HG02938 (cell line): ENCODE measurements at regions not wholly inside any gene's neighbourhood (a gene's known extent, or its start where the extent isn't known, plus 50 kb on each side); places are given as distances from the start of the nearest gene placed in this dataset.
"Not testable (repeated sequence)": the region's sequence is repeated elsewhere in the genome, so short reads cannot be mapped to it uniquely, and the experiment has no call there.

ENCODE experiments used
- ATAC-seq: cut with Tn5 transposase; IDR thresholded peaks from one replicate; pipeline ENCODE4 v1.9.1; 2021; ENCODE audit warnings: mild to moderate bottlenecking, moderate library complexity; ENCODE audit not compliant: unreplicated experiment

DNA sequence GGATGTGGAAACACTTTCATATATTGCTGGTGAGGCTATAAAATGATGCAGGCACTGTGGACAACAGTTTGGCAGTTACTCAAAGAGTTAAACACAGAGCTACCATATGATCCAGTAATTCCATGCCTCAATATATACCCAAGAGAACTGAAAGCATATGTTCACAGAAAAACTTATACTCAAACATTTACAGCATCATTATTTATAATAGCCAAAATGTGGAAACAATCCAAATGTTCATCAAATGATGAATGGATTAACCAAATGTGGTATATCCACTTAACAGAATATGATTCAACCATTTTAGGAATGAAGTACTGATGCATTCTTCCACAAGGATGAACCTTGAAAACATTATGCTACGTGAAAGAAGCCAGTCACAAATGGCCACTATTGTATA is 603.8 kb downstream of the IQCM start:
- no peak for ATAC-seq

DNA sequence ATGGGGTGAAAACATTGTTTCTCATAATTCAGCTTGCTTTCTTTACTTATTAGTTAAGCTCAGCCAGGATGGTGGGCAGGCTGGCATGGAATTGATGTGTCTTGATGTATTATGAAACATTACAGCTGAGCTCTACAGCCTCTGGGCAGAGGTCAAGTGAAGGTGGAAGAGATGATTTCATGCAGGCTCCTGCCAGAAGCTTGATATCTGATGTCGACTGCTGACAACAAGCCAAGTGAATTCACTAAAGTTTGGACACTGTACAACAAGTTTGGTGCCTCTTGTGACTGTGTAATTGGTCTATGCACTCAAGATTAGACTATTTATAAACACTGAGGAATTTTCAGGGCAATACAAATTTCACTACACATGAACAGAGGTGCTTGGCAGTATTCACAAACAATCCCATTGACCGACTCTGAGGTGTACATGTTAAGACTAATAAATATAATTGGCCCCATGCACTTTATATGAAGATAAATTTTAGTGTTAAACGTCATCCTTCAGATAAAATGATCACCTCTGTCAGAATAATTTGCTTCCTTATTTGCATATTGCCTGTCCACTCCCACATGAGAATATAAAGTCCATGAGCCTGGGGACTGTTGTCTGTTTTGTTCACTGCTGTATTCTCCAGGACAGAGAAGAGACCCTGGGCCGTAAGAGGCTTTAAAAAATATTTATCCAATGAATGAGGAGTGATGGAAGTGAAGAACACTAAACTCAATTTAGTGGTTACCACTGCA is 612.2 kb downstream of the IQCM start:
- ATAC-seq = no peak

DNA sequence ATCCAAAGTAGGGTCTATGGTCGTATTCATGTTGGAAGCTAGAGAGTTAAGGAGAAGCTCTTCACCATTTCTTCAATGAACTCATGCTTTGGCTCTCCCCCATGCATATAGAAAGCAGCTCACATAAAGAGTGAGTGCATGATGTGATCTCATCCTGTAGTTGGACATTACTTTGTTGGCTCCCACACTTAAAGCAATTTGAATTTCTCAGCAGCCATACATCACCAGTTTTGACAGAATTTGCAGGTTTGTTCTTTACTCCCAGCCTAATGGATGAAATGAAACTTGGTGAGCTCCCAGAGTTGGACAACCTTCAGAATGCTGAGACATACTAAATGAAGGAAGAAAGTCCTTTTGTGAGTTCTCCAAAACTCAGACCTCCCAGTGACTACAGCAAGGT is 613.5 kb downstream of the IQCM start:
- no peak for ATAC-seq

DNA sequence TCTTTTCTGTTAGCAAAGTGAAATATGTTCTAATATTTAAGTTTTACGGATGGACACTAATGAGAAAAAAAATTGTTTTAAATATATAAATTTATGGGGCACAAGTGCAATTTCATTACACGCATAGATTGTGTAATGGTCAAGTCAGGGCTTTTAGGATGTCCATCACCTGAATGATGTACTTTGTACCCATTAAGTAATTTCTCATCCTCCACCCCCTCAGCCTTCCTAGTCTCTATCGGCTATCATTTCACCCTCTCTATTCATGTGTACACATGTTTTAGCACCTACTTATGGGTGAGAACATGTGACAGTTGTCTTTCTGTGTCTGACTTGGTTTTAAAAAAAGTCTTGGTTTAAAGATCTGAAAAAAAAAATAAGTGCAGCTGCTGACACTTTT is 616.0 kb downstream of the IQCM start:
- ATAC-seq = no peak

DNA sequence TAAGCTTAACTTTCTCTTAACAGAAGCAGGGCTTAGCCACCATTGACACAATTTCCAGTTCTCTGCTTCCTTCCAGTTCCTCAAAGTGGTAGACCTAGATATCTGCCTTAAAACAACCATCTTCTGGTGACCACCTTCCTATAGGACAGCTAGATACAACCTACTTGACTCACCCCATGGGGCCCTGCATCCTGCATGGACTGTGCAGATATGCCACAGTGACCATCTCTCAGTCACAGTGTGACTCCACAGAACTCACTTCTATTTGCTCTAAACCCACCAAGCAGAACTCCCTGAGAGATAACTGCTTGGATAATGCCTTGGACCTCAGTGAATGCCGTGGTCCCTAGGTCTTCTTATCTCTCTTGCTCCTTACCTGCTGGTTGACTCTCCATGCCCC is 621.6 kb downstream of the IQCM start:
- no peak for ATAC-seq

DNA sequence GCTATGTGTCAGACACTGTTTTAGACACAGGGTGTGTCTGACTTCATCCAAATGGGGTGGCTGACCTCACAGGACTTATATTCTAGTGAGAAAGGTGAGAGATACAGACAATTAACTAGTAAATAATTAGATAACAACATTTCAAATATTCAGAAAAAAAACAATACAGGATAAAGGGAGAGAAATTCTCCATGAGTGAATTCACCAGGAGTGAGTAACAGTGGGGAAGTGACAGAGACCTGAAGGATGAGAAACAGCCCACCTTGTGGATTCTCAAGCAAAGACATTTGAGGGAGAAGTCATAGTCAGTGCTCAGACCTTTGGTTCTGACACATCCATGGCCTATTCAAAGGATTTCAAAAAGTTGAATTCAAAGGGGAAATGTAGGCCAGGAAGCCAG is 627.9 kb downstream of the IQCM start:
- no peak for ATAC-seq

DNA sequence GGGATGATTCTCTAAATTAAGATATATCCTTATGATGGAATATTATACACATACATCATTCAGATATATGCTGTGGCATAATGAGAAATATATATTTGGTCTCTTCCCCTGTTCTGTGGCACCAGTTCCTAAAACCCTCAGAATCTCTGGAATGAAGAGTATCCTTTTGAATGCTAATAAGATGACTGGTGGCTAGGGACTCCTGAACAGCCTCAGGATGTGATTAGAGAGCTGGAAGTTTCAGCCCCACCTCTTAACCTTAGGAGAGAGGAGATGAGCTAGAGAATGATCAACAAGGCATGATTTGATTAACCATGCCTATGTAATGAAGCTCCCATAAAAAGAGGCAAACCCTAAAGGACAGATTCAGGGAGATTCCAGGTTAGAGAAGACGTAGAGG is 632.0 kb downstream of the IQCM start:
- ATAC-seq = no peak

DNA sequence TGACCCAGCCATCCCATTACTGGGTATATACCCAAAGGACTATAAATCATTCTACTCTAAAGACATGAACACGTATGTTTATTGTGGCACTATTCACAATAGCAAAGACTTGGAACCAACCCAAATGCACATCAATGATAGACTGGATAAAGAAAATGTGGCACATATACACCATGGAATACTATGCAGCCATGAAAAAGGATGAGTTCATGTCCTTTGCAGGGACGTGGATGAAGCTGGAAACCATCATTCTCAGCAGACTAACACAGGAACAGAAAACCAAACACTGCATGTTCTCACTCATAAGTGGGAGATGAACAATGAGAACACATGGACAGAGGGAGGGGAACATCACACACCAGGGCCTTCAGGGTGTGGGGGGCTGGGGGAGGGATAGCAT is 634.2 kb downstream of the IQCM start:
- ATAC-seq = not testable (repeated sequence)

DNA sequence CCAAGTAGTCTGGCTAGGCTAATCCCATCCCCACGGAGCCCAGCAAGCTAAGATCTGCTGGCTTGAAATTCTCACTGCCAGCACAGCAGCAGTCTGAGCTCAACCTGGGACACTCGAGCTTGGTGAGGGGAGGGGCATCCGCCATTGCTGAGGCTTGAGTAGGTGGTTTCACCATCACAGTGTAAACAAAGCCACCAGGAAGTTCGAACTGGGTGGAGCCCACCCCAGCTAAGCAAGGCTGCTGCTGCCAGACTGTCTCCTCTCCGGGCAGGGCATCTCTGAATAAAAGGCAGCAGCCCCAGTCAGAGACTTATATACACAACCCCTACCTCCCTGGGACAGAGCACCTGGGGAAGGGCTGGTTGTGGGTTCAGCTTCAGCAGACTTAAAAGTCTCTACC is 639.6 kb downstream of the IQCM start:
- ATAC-seq = no peak

DNA sequence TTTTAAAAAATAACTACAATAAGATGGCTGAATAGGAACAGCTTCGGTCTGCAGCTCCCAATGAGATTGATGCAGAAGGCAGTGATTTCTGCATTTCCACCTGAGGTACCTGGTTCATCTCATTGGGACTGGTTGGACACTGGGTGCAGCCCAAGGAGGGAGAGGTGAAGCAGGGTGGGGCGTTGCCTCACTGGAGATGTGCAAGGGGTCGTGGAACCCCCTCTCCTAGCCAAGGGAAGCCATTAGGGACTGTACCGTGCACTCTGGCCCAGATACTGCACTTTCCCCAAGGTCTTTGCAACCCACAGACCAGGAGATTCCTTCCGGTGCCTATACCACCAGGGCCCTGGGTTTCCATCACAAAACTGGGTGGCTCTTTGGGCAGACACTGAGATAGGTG is 640.1 kb downstream of the IQCM start:
- no peak for ATAC-seq

DNA sequence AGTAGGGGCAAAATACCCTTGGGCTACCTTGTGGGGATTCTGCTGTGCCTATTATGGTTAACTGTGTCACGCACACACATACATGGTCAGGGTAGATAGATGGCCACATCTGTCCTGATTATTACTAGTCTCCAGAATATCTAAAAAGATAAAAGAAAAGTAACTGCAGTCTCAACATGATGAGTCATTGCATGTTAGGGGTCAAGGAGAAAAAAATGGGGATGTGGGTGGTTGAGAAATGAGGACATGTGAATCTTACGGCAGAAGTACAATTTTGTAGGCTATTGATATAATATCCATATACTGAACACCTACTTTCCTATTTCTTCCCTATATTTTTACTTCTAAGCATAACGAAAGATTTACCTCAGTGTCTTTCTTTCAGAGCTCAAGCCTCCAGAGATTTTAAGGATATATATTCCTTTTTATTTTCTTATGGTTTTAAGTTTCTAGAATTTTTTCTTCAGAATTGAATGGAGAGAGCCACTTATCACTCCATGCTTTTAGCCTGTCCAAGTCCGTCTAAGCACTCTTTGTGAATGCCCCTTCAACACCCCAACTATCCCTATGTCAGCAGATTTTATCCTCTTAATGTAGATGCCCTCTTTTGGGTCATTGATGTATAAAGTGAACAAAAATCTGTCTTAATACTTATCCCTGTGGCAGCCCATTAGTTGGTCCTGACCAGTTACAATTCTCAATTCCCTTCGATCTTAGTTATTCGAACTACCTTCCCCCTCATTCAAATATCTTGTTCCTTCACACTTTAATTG is 642.2 kb downstream of the IQCM start:
- ATAC-seq = no peak

DNA sequence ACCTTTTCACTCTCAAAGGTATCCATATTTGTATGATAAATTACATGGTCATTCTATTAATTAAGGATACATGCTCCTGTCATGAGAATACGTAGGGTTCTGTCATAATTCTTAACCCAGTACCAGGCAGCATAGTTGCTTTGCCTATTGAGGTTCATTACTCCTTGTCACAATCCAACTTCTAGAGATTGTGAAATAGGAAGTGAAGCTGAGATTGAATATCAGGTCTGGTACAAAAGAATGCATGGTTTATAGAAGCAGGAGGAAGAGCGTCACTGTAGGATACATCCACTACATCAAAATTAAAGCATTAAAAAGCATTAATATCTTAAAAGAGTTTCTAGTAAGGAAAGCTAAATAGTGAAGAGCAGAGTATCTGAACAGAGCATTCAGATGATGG is 647.0 kb downstream of the IQCM start:
- ATAC-seq = no peak

DNA sequence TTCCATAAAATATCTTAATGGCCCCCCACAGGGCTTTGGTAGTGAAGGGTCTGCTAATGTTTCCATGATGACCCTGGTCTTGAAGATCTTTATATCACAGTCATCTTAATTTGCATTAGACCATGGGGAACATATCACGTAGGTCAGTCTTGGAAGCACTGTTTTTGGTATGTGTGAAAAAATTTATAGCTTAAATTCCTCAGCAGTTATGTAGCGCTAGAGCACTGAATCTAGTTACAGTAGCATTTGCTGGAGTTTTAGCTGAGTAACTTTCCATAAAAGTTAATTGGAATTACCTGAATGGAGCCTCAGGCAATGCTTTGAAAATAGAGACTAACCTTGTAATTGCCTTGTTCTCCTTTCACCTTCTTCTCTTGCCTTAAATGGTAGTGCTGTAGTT is 648.8 kb downstream of the IQCM start:
- no peak for ATAC-seq

DNA sequence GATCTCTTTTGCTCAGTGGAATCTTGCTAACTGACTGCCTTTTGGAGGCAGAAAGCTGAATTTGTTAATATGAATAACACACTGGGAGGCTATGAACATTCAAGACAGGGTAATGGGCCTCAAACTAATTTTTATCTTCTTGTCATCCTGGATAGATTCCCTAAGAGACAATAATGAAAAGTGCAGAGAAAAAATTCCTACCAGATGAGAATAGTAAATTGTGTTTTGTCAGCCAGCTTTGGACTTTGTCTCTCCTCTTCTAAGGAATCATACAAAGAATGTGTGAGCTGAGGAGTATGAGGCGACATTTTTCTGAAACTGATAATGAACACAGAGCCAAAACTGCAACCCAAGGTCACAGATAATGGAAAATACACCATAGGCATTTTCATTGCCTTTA is 649.3 kb downstream of the IQCM start:
- ATAC-seq = no peak

DNA sequence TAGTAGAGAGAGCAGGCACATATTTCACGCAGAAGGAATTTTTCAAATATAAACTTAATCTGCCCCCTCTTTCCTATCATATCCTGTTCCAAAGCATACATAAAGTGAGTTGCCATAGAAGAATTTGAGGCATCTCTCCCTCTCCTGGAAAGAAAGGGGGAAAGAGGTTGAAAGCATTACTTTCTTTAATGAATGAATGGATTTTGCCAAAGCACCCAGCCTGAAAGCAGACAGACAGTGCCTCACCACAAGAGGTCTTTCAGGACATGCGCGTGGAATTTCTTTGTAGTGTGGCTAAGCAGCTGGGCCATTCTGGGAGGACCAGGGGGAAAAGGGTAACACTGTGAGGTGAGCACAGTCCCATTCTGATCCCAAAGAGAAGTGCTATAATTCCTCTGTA is 651.4 kb downstream of the IQCM start:
- no peak for ATAC-seq

DNA sequence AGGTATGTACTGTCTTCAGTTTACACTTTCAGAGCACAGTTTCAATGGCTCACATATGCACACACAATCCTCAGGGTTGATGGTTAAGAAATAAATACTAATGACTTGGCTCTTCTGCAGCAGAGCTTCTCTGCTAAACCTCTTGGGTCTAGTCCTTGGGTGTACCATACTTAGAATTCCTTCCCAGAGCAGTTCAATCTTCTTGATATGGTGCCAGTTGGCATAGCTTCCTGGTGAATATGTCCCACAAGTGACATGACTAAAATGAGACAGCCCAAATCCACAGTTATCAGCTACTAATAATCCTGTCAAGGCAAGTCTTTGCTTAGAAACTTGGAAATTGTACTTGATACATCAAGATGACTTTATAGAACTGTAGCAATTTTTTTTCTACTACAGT is 654.4 kb downstream of the IQCM start:
- ATAC-seq = no peak

DNA sequence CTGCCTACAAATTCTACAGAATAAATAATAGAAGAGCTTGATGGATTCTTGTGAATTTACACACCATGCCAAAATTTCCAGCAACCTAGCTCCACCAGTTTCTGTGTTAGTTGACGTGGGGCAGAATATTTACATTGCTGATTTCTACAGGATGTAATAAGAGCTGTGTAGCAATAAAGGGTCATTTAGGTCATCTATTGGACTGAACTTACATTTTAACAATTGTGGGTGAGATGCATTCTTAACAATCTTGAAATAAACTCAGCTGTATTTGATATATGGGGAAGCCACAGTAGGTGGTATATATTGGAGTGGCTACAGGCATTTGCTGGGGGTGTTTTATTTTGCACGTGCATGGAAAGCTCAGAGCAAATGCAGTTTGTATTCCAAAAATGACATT is 655.3 kb downstream of the IQCM start:
- no peak for ATAC-seq

DNA sequence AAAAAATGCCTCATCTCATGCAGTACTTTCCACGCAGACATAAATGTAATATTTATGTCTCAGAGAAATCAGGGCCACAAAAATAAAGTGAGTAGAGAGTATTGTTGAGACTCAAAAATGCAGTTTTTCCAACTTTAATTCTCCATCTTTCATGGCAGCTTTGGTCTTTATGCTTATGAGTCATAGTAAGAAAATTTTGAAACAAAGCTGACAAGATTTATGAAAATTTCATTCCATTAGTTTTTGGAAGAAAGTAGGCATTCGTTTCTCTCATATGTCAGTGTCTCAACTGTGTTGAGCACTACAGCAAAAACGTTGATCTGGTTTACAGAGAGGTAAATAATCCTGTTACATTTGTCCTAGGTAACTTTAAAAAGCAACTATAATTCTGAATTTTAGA is 656.8 kb downstream of the IQCM start:
- ATAC-seq = no peak

DNA sequence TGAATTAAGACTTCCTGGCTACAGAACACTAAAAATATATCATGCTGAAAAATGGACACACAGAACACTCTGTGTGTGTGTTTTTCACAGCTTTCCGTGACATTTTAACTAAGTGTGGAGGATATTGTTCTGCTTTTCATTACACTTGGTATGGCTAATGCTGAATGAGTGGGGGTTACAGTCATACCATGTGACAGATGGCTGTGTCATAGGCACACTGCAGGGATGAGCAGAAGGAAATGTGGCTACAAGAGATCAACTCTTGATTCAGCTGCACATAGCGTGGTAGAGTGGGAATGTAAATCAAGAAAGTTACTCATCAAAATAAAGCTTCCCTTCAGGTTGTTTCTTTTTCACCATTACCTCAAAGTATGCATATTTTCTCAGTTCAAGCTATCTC is 669.8 kb downstream of the IQCM start:
- ATAC-seq = no peak

DNA sequence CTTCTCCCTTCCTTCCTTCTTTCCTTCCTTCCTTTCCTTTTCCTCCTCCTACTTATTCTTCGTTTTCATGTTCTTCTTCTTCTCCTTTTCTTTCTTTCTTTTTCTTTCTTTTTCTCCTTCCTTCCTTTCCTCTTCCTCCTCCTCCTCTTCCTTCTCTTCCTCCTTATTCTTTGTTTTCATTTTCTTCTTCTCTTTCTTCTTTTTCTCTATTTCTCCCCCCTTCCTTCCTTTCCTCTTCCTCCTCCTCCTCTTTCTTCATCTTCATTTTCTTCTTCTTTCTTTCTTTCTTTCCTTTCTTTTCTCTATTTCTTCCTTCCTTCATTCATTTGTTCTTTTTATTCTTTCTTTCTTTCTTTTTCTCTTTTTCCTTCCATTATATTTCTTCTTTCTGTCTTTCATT is 671.6 kb downstream of the IQCM start:
- ATAC-seq = no peak

DNA sequence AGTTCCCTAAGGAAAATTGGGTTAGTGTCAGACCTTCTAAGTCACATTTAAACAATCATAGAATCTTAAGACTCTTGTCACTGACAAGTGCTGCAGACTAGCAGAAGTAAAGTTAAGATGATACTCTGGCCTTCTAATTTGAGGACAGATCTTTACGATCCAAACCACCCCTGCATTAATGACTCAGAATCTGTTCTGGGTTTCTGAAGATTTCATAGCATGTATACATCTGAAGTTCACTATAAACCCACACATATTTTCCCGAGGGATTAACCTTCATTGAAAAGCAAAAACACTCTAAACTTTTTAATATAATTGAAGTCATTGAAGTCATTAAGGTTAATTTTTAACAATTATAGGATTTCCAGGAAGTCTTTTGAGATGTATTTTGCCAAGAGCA is 674.3 kb downstream of the IQCM start:
- ATAC-seq = no peak

DNA sequence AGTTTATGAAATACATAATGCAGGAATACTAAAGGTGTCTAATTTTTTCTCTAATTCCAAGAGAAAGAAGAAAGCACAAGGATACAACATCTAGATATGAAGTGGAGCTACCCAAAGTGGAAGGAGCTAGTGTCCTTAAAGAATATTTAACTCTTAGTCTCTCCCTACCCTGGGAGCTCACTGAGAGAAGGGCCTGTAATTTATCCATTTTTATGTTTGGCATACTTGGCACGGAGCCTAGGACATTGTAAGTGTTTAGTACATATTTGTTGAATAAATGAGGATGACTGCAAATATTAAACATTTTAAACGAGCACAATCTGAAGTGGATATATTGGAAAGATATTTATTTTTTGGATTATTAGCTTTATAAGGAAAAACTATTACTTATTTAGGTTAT is 674.8 kb downstream of the IQCM start:
- ATAC-seq = no peak
